ENCODE measurements at regions not wholly inside any gene's neighbourhood (a gene's known extent, or its start where the extent isn't known, plus 50 kb on each side); places are given as distances from the start of the nearest gene placed in this dataset.

GRCh38 chr20:29740951-29741593 is 1516.4 kb upstream of the DEFB115 start:
- H4K20me1 ChIP-seq (ENCODE audit: control insufficient read depth, insufficient read depth, insufficient read length) = no peaks in the 10 kb centered on the region
- H2BK20ac ChIP-seq (ENCODE audit: low read depth, low read length, poor library complexity, severe bottlenecking) = no peak overlapping the region
- H3K18ac ChIP-seq (ENCODE audit: insufficient read length, low read depth, low read length) = no peak overlapping the region
- peaks cover 35% of the 10 kb centered on the region for H3K9me3 ChIP-seq (ENCODE audit: control insufficient read depth, low read depth, low read length)
- no peak overlapping the region for H3K27ac ChIP-seq (ENCODE audit: insufficient read length, low read depth, low read length)
- H3K27me3 ChIP-seq (ENCODE audit: insufficient read depth, low read length) = no peaks in the 10 kb centered on the region
- H3T11ph ChIP-seq (ENCODE audit: low read length) = no peak overlapping the region
- H2BK5ac ChIP-seq (ENCODE audit: insufficient read length, low read length) = no peak overlapping the region
- no peak overlapping the region for H2AFZ ChIP-seq (ENCODE audit: low read length)
- H3K4ac ChIP-seq (ENCODE audit: low read depth, low read length) = no peak overlapping the region
- no peak overlapping the region for H4K5ac ChIP-seq (ENCODE audit: insufficient read length, low read depth, low read length)
- no peak overlapping the region for H2BK120ac ChIP-seq (ENCODE audit: low read depth, low read length, poor library complexity, severe bottlenecking)
- H3K4me1 Mint-ChIP-seq = no peaks in the 10 kb centered on the region
- no peak overlapping the region for H4K8ac ChIP-seq (replicated peaks; ENCODE audit: insufficient read length, low read depth, low read length)
- no peak overlapping the region for H2AK5ac ChIP-seq (ENCODE audit: insufficient read length, low read length)
- H3K27ac Mint-ChIP-seq = no peak overlapping the region
- H3K9me3 Mint-ChIP-seq = peaks cover 76 to 94% of the 10 kb centered on the region in 2 experiments
- no CpG with 5 or more reads among the region's 51 CpGs for WGBS (ENCODE audit: extremely low coverage, insufficient read length, low lambda C conversion rate)
- no peak overlapping the region for H2BK15ac ChIP-seq (ENCODE audit: low read depth, low read length)
- H4K91ac ChIP-seq (ENCODE audit: insufficient read length, low read depth, low read length) = no peak overlapping the region
- H3K27me3 Mint-ChIP-seq (ENCODE audit: low read depth) = peaks cover 4% of the 10 kb centered on the region; the same call in 1 of the 2 replicates
- no peak overlapping the region for H3K9ac ChIP-seq (ENCODE audit: extremely low read depth, insufficient read length, low read length)
- H3K23ac ChIP-seq (ENCODE audit: insufficient read length, low read depth, low read length) = no peak overlapping the region
- H3K4me1 ChIP-seq (ENCODE audit: insufficient read depth, low read length) = no peaks in the 10 kb centered on the region
- no peak overlapping the region for H3K4me2 ChIP-seq (ENCODE audit: insufficient read depth, insufficient read length, low read length)
- H3K4me3 Mint-ChIP-seq = no peak overlapping the region
- H2BK12ac ChIP-seq (ENCODE audit: insufficient read length, low read depth, low read length) = no peak overlapping the region
- no peaks in the 10 kb centered on the region for H3K79me1 ChIP-seq (ENCODE audit: insufficient read depth, low read depth, low read length, poor library complexity, severe bottlenecking)
- TF ChIP-seq CTCF (conservative IDR thresholded peaks at IDR 0.05) = no peak
- peaks cover 7 to 10% (median 10%) of the 10 kb centered on the region in 3 experiments; a peak in 6 of 7 replicates for H3K36me3 Mint-ChIP-seq (ENCODE audit: insufficient read depth in 1 of 3, low read depth in 3 of 3)
- no peak for DNase-seq
- no peaks in the 10 kb centered on the region for H3K23me2 ChIP-seq (ENCODE audit: insufficient read length, low read depth, low read length, poor library complexity, severe bottlenecking)
- no peak overlapping the region for H3K14ac ChIP-seq (ENCODE audit: insufficient read depth, low read length)
- no peaks in the 10 kb centered on the region for H3K79me2 ChIP-seq (ENCODE audit: insufficient read depth, low read length)
- H3K56ac ChIP-seq (ENCODE audit: insufficient read length, low read depth, low read length) = no peak overlapping the region

All from H9 (cell line).